Panc1 (cell line): ENCODE measurements at regions not wholly inside any gene's neighbourhood (a gene's known extent, or its start where the extent isn't known, plus 50 kb on each side); places are given as distances from the start of the nearest gene placed in this dataset.
"Not testable (repeated sequence)": the region's sequence is repeated elsewhere in the genome, so short reads cannot be mapped to it uniquely, and the experiment has no call there.

Source experiments
- ATAC-seq: fragments of 200-7000 bp; cut with Tn5 transposase; 2 replicates; pipeline ENCODE4 v1.9.1; 2020; ENCODE audit warnings: mild to moderate bottlenecking, moderate library complexity
- BruUV-seq: library from RNA; stranded (reverse); fragments of 400-500 nt; replicated peaks from 2 replicates; lab custom pipeline; 2021; lab: Mats Ljungman, UMichigan
- CTCF ChIA-PET: fragments of 300-600 bp; sonication (Branson Sonifier 250); formaldehyde crosslinking; loops from one replicate; lab custom pipeline; 2022; ENCODE audit warnings: antibody characterized with exemption; lab: Charles Lee
- POLR2A ChIA-PET: fragments of 300-600 bp; sonication (Branson Sonifier 250); formaldehyde crosslinking; loops from one replicate; lab custom pipeline; 2022; ENCODE audit warnings: antibody characterized with exemption; lab: Charles Lee
- DNase-seq: peaks from one replicate; pipeline ENCODE4 v3.0.0-alpha.2; 2010; ENCODE audit warnings: low read depth, low spot score
- H3K27ac ChIP-seq: 2 replicates; pipeline ENCODE4 v1.5.1; 2011; ENCODE audit warnings: mild to moderate bottlenecking, low read length, inconsistent platforms
- H3K27me3 ChIP-seq: fragments of 200-500 bp; sonication (Bioruptor generic); 2 replicates; pipeline ENCODE4 v1.6.0; 2014; ENCODE audit warnings: low read length, inconsistent platforms; ENCODE audit not compliant: control insufficient read depth, insufficient read depth
- H3K36me3 ChIP-seq: fragments of 200-500 bp; sonication (Bioruptor generic); 2 replicates; pipeline ENCODE4 v1.5.1; 2014; ENCODE audit warnings: inconsistent platforms, mild to moderate bottlenecking, low read length, moderate library complexity; ENCODE audit not compliant: control insufficient read depth, insufficient read depth
- H3K4me1 ChIP-seq: 2 replicates; pipeline ENCODE4 v1.5.1; 2011; ENCODE audit warnings: inconsistent platforms, mild to moderate bottlenecking, low read length, moderate library complexity; ENCODE audit not compliant: control insufficient read depth, insufficient read depth
- H3K4me3 ChIP-seq, 2 experiments: 2 replicates each; pipeline ENCODE4 v1.5.1; 2011 to 2012; ENCODE audit warnings: low read depth in 2 of 2, low read length in 2 of 2, mild to moderate bottlenecking in 2 of 2, inconsistent platforms in 1 of 2, moderate library complexity in 1 of 2
- H3K9me3 ChIP-seq: fragments of 200-500 bp; sonication (Bioruptor generic); 2 replicates; pipeline ENCODE4 v1.5.1; 2014; ENCODE audit warnings: low read depth, mild to moderate bottlenecking, inconsistent platforms, low read length, moderate library complexity; ENCODE audit not compliant: control insufficient read depth, insufficient read depth
- CTCF ChIP-seq: fragments of 450-650 bp; IDR thresholded peaks from 2 replicates; pipeline ENCODE4 v1.5.1; 2017; ENCODE audit warnings: mild to moderate bottlenecking
- POLR2AphosphoS5 ChIP-seq: IDR thresholded peaks from 2 replicates; pipeline ENCODE4 v1.6.1; 2012; ENCODE audit warnings: mild to moderate bottlenecking, low read depth, low read length, moderate library complexity
- REST ChIP-seq, 2 experiments: IDR thresholded peaks; 2 replicates each; pipeline ENCODE4 v1.6.1; 2011 to 2012; ENCODE audit warnings: low read depth in 2 of 2, control low read depth in 1 of 2, low read length in 1 of 2, mild to moderate bottlenecking in 1 of 2, moderate library complexity in 1 of 2; ENCODE audit not compliant: insufficient read depth in 1 of 2
- SIN3A ChIP-seq: IDR thresholded peaks from 2 replicates; pipeline ENCODE4 v1.6.1; 2012; ENCODE audit warnings: low read depth, mild to moderate bottlenecking, low read length, moderate library complexity, borderline replicate concordance; ENCODE audit not compliant: insufficient read depth
- TCF7L2 ChIP-seq: IDR thresholded peaks from 2 replicates; pipeline ENCODE4 v1.6.1; 2011; ENCODE audit warnings: mild to moderate bottlenecking, low read depth, low read length, inconsistent platforms
- in situ Hi-C: cut with HindIII; loops from 2 replicates; pipeline ENCODE4 v1.10.0; 2016; ENCODE audit warnings: low sequenced_read_pairs, low pct_unique_long_range_greater_than_20kb
- intact Hi-C: fragments of 100-400 bp; cut with micrococcal nuclease; formaldehyde crosslinking; loops from one replicate; pipeline ENCODE4 v1.10.0; 2022; ENCODE audit not compliant: unreplicated experiment

GRCh38 chr1:223022641-223023473 lies 120.2 kb downstream of the TLR5 start:
- in situ Hi-C loops (no loop called here), intact Hi-C loops (no loop called here)
- no peak for DNase-seq
- Histone ChIP-seq H3K9me3 (no peaks in the 10 kb centered on the region), H3K27me3 (no peaks in the 10 kb centered on the region), H3K4me3 (no peak overlapping the region), H3K27ac (no peak overlapping the region), H3K4me1 (no peaks in the 10 kb centered on the region), H3K36me3 (no peaks in the 10 kb centered on the region)
- peak; percentile 53; the same call in 1 of the 2 replicates for ATAC-seq
- ChIA-PET POLR2A (no interaction called here), CTCF (no interaction called here)
- TF ChIP-seq SIN3A (no peak), CTCF (no peak), POLR2AphosphoS5 (no peak), REST (IDR thresholded peaks at IDR 0.05; ENCODE audit: insufficient read depth in 1 of 2, low read depth in 2 of 2, low read length in 1 of 2) (no peak), TCF7L2 (no peak)
- no TSS peak for BruUV-seq

GRCh38 chr1:223023863-223024262 lies 119.2 kb downstream of the TLR5 start:
- DNase-seq (no peak), ATAC-seq (no peak)
- Histone ChIP-seq H3K4me1 (no peaks in the 10 kb centered on the region), H3K36me3 (no peaks in the 10 kb centered on the region), H3K9me3 (no peaks in the 10 kb centered on the region), H3K27me3 (no peaks in the 10 kb centered on the region), H3K27ac (no peak overlapping the region), H3K4me3 (no peak overlapping the region)
- intact Hi-C loops (no loop called here), in situ Hi-C loops (no loop called here)
- POLR2A ChIA-PET: no interaction called here
- TF ChIP-seq POLR2AphosphoS5 (no peak), TCF7L2 (no peak), SIN3A (no peak), REST (IDR thresholded peaks at IDR 0.05; ENCODE audit: insufficient read depth in 1 of 2, low read depth in 2 of 2, low read length in 1 of 2) (no peak), CTCF (no peak)
- CTCF ChIA-PET: no interaction called here
- no TSS peak for BruUV-seq

- H3K9me3 ChIP-seq, CTCF ChIA-PET, POLR2A ChIA-PET, BruUV-seq, in situ Hi-C loops, H3K27ac ChIP-seq, H3K27me3 ChIP-seq, ATAC-seq, H3K36me3 ChIP-seq, DNase-seq, H3K4me3 ChIP-seq, H3K4me1 ChIP-seq, intact Hi-C loops: not testable (repeated sequence)
These were observed 118.6 kb downstream of the TLR5 start for GRCh38 chr1:223024486-223024885.
